A549 (cell line): ENCODE measurements at regions not wholly inside any gene's neighbourhood (a gene's known extent, or its start where the extent isn't known, plus 50 kb on each side); places are given as distances from the start of the nearest gene placed in this dataset.

Experiments
- ATAC-seq, 2 experiments: fragments of 200-7000 bp in 1 of 2; fragments of >200 bp in 1 of 2; cut with Nextera tagmentation in 1 of 2; cut with Tn5 transposase in 1 of 2; 3 replicates each; pipeline versions ENCODE4 v1.8.0 to v1.9.1; 2018 to 2020; ENCODE audit warnings: mild to moderate bottlenecking in 1 of 2, moderate library complexity in 1 of 2
- CTCF ChIA-PET: fragments of 300-600 bp; sonication (Branson Sonifier 250); formaldehyde crosslinking; extraction: SDS; loops from one replicate; lab custom pipeline; 2021; ENCODE audit warnings: antibody characterized with exemption, inconsistent platforms; lab: Yijun Ruan, JAX
- POLR2A ChIA-PET: fragments of 350-600 bp; formaldehyde crosslinking; extraction: SDS; loops from one replicate; lab custom pipeline; 2021; ENCODE audit warnings: antibody characterized with exemption, inconsistent platforms; lab: Yijun Ruan, JAX
- DNase-seq, 2 experiments: peaks; one replicate each; pipeline versions ENCODE4 v3.0.0 to v3.0.0-alpha.2; 2011 to 2016; ENCODE audit warnings: low read depth in 1 of 2, low spot score in 1 of 2
- FAIRE-seq: peaks from 2 replicates; lab custom pipeline; 2011; peaks lifted over from hg19 to GRCh38; lab: Jason Lieb, UNC
- H3K27ac ChIP-seq, 2 experiments: fragments of >200 bp; sonication (Bioruptor Twin); formaldehyde crosslinking; 3 replicates each; pipeline ENCODE4 v1.5.1; 2016 to 2017
- H3K4me1 ChIP-seq: fragments of >200 bp; sonication (Bioruptor Twin); formaldehyde crosslinking; 3 replicates; pipeline ENCODE4 v1.6.1; 2016
- H3K4me2 ChIP-seq: fragments of >200 bp; sonication (Bioruptor Twin); formaldehyde crosslinking; 3 replicates; pipeline ENCODE4 v1.6.1; 2016
- H3K4me3 ChIP-seq: fragments of >200 bp; sonication (Bioruptor Twin); formaldehyde crosslinking; 3 replicates; pipeline ENCODE4 v1.5.1; 2016
- H3K9me3 ChIP-seq: fragments of >200 bp; sonication (Bioruptor Twin); formaldehyde crosslinking; 3 replicates; pipeline ENCODE4 v1.6.1; 2016
- ATOH8 ChIP-seq: fragments of 250-450 bp; sonication (Bioruptor Pico); IDR thresholded peaks from 2 replicates; pipeline ENCODE4 v1.5.0; 2020; ENCODE audit warnings: low read depth, mild to moderate bottlenecking, moderate library complexity
- CHD2 ChIP-seq: fragments of 150-350 bp; IDR thresholded peaks from 2 replicates; pipeline ENCODE4 v1.6.1; 2014; ENCODE audit warnings: low read length; ENCODE audit not compliant: partially characterized antibody
- EHMT2 ChIP-seq: fragments of 200-600 bp; sonication (generic); IDR thresholded peaks from 2 replicates; pipeline ENCODE4 v1.6.1; 2016; ENCODE audit warnings: antibody characterized with exemption, low read depth, mild to moderate bottlenecking, moderate library complexity
- ELK1 ChIP-seq: fragments of 150-350 bp; IDR thresholded peaks from 2 replicates; pipeline ENCODE4 v1.6.1; 2014; ENCODE audit warnings: low read depth, mild to moderate bottlenecking, low read length
- EP300 ChIP-seq, 2 experiments: fragments of >200 bp; sonication (Bioruptor Twin); formaldehyde crosslinking; IDR thresholded peaks; 2 replicates in 1 of 2; 3 replicates in 1 of 2; pipeline ENCODE4 v1.6.1; 2016 to 2017
- ESRRA ChIP-seq: fragments of 150-350 bp; IDR thresholded peaks from 2 replicates; pipeline ENCODE4 v1.6.1; 2014; ENCODE audit warnings: mild to moderate bottlenecking, low read length, borderline replicate concordance
- FOSL2 ChIP-seq, 2 experiments: fragments of 450-650 bp in 1 of 2; fragments of >200 bp in 1 of 2; sonication (Bioruptor Twin) in 1 of 2; formaldehyde crosslinking; IDR thresholded peaks; 2 replicates each; pipeline versions ENCODE4 v1.5.0 to v1.6.1; 2016 to 2020; ENCODE audit warnings: mild to moderate bottlenecking in 1 of 2, moderate library complexity in 1 of 2
- GATA3 ChIP-seq: IDR thresholded peaks from 2 replicates; pipeline ENCODE4 v1.6.1; 2012; ENCODE audit warnings: borderline replicate concordance
- HES2 ChIP-seq: fragments of >200 bp; sonication (Bioruptor Twin); formaldehyde crosslinking; IDR thresholded peaks from 2 replicates; pipeline ENCODE4 v1.6.1; 2016
- HOXA7 ChIP-seq: fragments of 250-450 bp; sonication (Bioruptor Pico); IDR thresholded peaks from 2 replicates; pipeline ENCODE4 v1.5.0; 2020; ENCODE audit warnings: mild to moderate bottlenecking, moderate library complexity
- HOXB13 ChIP-seq: fragments of 250-450 bp; sonication (Bioruptor Pico); IDR thresholded peaks from 2 replicates; pipeline ENCODE4 v1.5.0; 2020; ENCODE audit warnings: low read depth, mild to moderate bottlenecking, moderate library complexity
- JUNB ChIP-seq: fragments of >200 bp; sonication (Bioruptor Twin); formaldehyde crosslinking; IDR thresholded peaks from 2 replicates; pipeline ENCODE4 v1.6.1; 2016
- MAZ ChIP-seq: fragments of 150-350 bp; IDR thresholded peaks from 2 replicates; pipeline ENCODE4 v1.6.1; 2014; ENCODE audit warnings: antibody characterized with exemption, low read depth, low read length, borderline replicate concordance
- MYC ChIP-seq: IDR thresholded peaks from 2 replicates; pipeline ENCODE4 v1.6.1; 2012; ENCODE audit warnings: mild to moderate bottlenecking, inconsistent platforms, low read length, improper control_type of control experiment, borderline replicate concordance
- NFE2L2 ChIP-seq: fragments of 150-350 bp; conservative IDR thresholded peaks from 2 replicates; pipeline ENCODE4 v1.6.1; 2014; ENCODE audit warnings: low read length
- RFX5 ChIP-seq: fragments of 450-650 bp; IDR thresholded peaks from 2 replicates; pipeline ENCODE4 v1.7.1; 2014; ENCODE audit warnings: antibody characterized with exemption, mild to moderate bottlenecking, moderate library complexity
- SMC3 ChIP-seq: fragments of >200 bp; sonication (Bioruptor Twin); formaldehyde crosslinking; IDR thresholded peaks from 3 replicates; pipeline ENCODE4 v1.6.1; 2018; ENCODE audit warnings: inconsistent platforms
- SREBF2 ChIP-seq: fragments of 450-650 bp; IDR thresholded peaks from 2 replicates; pipeline ENCODE4 v1.6.1; 2014; ENCODE audit warnings: mild to moderate bottlenecking, moderate library complexity
- TFCP2L1 ChIP-seq: fragments of 250-450 bp; sonication (Bioruptor Pico); IDR thresholded peaks from 2 replicates; pipeline ENCODE4 v1.5.0; 2021; ENCODE audit warnings: mild to moderate bottlenecking
- TP53 ChIP-seq: fragments of 250-450 bp; sonication (Bioruptor Pico); IDR thresholded peaks from 2 replicates; pipeline ENCODE4 v1.5.0; 2021; ENCODE audit warnings: mild to moderate bottlenecking, moderate library complexity
- ZC3H11A ChIP-seq: fragments of 450-650 bp; IDR thresholded peaks from 2 replicates; pipeline ENCODE4 v1.6.1; 2014; ENCODE audit warnings: antibody characterized with exemption, mild to moderate bottlenecking
- ZFP36 ChIP-seq: fragments of 450-650 bp; IDR thresholded peaks from 2 replicates; pipeline ENCODE4 v1.6.1; 2014; ENCODE audit warnings: borderline replicate concordance; ENCODE audit not compliant: partially characterized antibody
- WGBS: methylation state at CpG from one replicate; pipeline ENCODE4 v1.1.6; 2017; ENCODE audit errors: missing lambda C conversion rate; 5-methylcytosine and 5-hydroxymethylcytosine counted together
- TF ChIP-seq, protein P1 (sequence below): IDR thresholded peaks from 2 replicates; pipeline ENCODE4 v1.6.1; 2012
- TF ChIP-seq, protein P2 (sequence below): fragments of 250-450 bp; sonication (Bioruptor Pico); IDR thresholded peaks from 2 replicates; pipeline ENCODE4 v1.5.0; 2021; ENCODE audit warnings: mild to moderate bottlenecking, moderate library complexity, borderline replicate concordance

DNA sequence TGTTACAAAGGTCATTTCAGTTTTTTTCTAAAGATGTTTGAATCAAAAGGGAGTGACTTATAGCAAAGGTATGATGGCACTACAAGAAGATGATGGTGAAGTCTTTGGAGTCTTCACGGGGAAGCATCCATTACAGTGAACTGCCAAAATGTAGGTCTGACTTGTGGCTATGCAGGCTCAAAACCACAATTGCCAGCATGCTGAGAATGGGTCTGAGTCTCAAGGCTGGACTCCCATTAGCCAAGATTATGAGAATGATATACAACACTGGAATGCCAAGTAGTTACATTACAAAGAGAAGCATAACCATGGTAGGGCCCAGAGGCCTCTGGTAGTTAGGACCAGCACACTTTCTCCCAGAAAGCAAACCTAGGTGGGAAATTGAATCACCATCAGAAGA lies 194.2 kb downstream of the MTHFS start:
- Histone ChIP-seq H3K27ac (no peak overlapping the region), H3K9me3 (peaks cover 5% of the 10 kb centered on the region; the same call in 1 of the 3 replicates), H3K4me2 (no peak overlapping the region), H3K4me3 (no peak overlapping the region), H3K4me1 (no peaks in the 10 kb centered on the region)
- 71% methylated on average over 1 of the region's 1 CpG for WGBS
- CTCF ChIA-PET, result no interaction called here
- ATAC-seq (no peak), DNase-seq (no peak), FAIRE-seq (no peak)
- TF ChIP-seq EHMT2 (no peak), ATOH8 (CRISPR knock-in tag) (no peak), RFX5 (no peak), TP53 (CRISPR knock-in tag) (no peak), HES2 (no peak), EP300 (IDR thresholded peaks at IDR 0.05) (no peak), TFCP2L1 (no peak), ESRRA (no peak), ZFP36 (no peak), JUNB (no peak), HOXA7 (CRISPR knock-in tag) (no peak), SMC3 (no peak), CHD2 (no peak), MYC (no peak), ELK1 (no peak), HOXB13 (CRISPR knock-in tag) (no peak)
- TF ChIP-seq, protein P1, sequence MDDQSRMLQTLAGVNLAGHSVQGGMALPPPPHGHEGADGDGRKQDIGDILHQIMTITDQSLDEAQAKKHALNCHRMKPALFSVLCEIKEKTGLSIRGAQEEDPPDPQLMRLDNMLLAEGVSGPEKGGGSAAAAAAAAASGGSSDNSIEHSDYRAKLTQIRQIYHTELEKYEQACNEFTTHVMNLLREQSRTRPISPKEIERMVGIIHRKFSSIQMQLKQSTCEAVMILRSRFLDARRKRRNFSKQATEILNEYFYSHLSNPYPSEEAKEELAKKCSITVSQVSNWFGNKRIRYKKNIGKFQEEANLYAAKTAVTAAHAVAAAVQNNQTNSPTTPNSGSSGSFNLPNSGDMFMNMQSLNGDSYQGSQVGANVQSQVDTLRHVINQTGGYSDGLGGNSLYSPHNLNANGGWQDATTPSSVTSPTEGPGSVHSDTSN, result no peak
- TF ChIP-seq, protein P2, sequence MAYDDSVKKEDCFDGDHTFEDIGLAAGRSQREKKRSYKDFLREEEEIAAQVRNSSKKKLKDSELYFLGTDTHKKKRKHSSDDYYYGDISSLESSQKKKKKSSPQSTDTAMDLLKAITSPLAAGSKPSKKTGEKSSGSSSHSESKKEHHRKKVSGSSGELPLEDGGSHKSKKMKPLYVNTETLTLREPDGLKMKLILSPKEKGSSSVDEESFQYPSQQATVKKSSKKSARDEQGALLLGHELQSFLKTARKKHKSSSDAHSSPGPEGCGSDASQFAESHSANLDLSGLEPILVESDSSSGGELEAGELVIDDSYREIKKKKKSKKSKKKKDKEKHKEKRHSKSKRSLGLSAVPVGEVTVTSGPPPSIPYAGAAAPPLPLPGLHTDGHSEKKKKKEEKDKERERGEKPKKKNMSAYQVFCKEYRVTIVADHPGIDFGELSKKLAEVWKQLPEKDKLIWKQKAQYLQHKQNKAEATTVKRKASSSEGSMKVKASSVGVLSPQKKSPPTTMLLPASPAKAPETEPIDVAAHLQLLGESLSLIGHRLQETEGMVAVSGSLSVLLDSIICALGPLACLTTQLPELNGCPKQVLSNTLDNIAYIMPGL (CRISPR knock-in tag), result no peak
- POLR2A ChIA-PET, result no interaction called here

- no peak overlapping the region for H3K4me3 ChIP-seq
- peaks cover 8% of the 10 kb centered on the region; the same call in 2 of the 3 replicates for H3K9me3 ChIP-seq
- FAIRE-seq, result no peak
- no peak overlapping the region for H3K4me2 ChIP-seq
- TF ChIP-seq ZC3H11A (no peak), SREBF2 (no peak)
- TF ChIP-seq, all 56 proteins: peak for 0
- no peak for ATAC-seq
- WGBS, result 52% methylated on average over 1 of the region's 1 CpG
- Histone ChIP-seq H3K4me1 (no peaks in the 10 kb centered on the region), H3K27ac (no peak overlapping the region)
- ChIA-PET CTCF (interaction anchor here (1.5 kb wide), 1 partner anchor 339 kb away, joined by 3 read pairs; no protein-coding TSS in a partner anchor), POLR2A (no interaction called here)
- DNase-seq, result no peak
These were observed 175.6 kb downstream of the MTHFS start for GRCh38 chr15:79721256-79721655.

GRCh38 chr15:79724312-79724711 lies 172.5 kb downstream of the MTHFS start:
- ChIA-PET CTCF (interaction anchor here (1.0 kb wide), 1 partner anchor 36 kb away, joined by 3 read pairs; no protein-coding TSS in a partner anchor), POLR2A (no interaction called here)
- FAIRE-seq (peak; percentile 32), ATAC-seq (no peak), DNase-seq (no peak)
- no peak for TF ChIP-seq FOSL2 (IDR thresholded peaks at IDR 0.05)
- TF ChIP-seq FOSL2 (CRISPR knock-in tag; IDR thresholded peaks at IDR 0.05), result peak; percentile 68
- TF ChIP-seq GATA3, result no peak
- no peak for TF ChIP-seq MAZ
- no peak for TF ChIP-seq NFE2L2
- no peaks in the 10 kb centered on the region for H3K4me1 ChIP-seq
- H3K27ac ChIP-seq, result no peak overlapping the region
- H3K9me3 ChIP-seq, result peaks cover 8% of the 10 kb centered on the region; the same call in 2 of the 3 replicates
- H3K4me2 ChIP-seq, result no peak overlapping the region
- no peak overlapping the region for H3K4me3 ChIP-seq
